ENCODE measurements at regions not wholly inside any gene's neighbourhood (a gene's known extent, or its start where the extent isn't known, plus 50 kb on each side); places are given as distances from the start of the nearest gene placed in this dataset.

- H3K4me3 ChIP-seq (ENCODE audit: control insufficient read depth, low read depth, low read length): no peak overlapping the region
- TF ChIP-seq CTCF (conservative IDR thresholded peaks at IDR 0.05; ENCODE audit: control insufficient read depth, insufficient read depth, low read depth, low read length): no peak
- DNase-seq (ENCODE audit: low read depth): no peak
Observed at GRCh38 chr7:25646726-25647413, 418.6 kb upstream of the NPVF start.

DNA sequence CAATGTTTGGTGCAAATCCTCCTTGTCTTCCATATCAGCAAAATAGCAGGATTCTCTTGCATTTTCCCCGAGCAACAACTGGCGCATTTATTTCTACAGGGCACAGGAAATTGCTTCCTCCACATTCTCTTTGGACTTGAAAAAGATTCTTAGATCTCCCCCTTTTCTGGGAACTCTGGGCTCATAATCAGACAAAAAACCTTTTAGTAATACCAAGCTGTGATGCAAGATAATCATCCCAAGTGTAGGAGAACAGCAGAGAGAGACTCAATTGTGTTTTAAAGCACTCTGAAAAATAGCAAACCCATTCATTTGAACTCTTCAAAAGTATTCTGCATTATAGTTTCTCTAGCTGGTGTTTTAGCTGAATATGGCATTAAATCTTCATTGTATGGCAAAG lies 419.6 kb upstream of the NPVF start:
- DNase-seq (ENCODE audit: low read depth): no peak
- TF ChIP-seq CTCF (conservative IDR thresholded peaks at IDR 0.05; ENCODE audit: control insufficient read depth, insufficient read depth, low read depth, low read length): no peak
- H3K4me3 ChIP-seq (ENCODE audit: control insufficient read depth, low read depth, low read length): no peak overlapping the region

GRCh38 chr7:25652366-25652765 lies 424.1 kb upstream of the NPVF start:
- no peak overlapping the region for H3K4me3 ChIP-seq (ENCODE audit: control insufficient read depth, low read depth, low read length)
- TF ChIP-seq CTCF (conservative IDR thresholded peaks at IDR 0.05; ENCODE audit: control insufficient read depth, insufficient read depth, low read depth, low read length): no peak
- no peak for DNase-seq (ENCODE audit: low read depth)

- H3K4me3 ChIP-seq (ENCODE audit: control insufficient read depth, low read depth, low read length): no peak overlapping the region
- TF ChIP-seq CTCF (conservative IDR thresholded peaks at IDR 0.05; ENCODE audit: control insufficient read depth, insufficient read depth, low read depth, low read length): no peak
- DNase-seq (ENCODE audit: low read depth): no peak
Observed at GRCh38 chr7:25653384-25653783, 425.1 kb upstream of the NPVF start.

DNA sequence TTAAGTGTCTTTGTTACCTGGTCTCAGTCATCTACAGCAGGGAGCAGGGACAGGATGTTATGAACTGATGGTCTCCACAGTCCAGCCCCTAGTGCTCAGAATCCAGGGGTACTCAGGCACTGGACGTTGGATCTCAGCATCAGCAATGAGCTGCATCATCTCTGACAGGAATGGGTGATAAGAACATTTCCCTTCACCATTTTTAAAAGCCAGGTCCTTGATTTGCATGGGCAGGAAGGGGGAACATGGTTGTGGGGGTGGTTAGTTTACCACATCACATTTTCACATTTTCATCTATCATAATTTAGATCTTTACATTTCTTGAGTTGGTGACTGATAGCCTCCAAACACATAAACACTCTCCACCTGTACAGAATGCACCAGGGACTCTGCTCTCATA lies 427.8 kb upstream of the NPVF start:
- H3K4me3 ChIP-seq (ENCODE audit: control insufficient read depth, low read depth, low read length): no peak overlapping the region
- TF ChIP-seq CTCF (conservative IDR thresholded peaks at IDR 0.05; ENCODE audit: control insufficient read depth, insufficient read depth, low read depth, low read length): no peak
- no peak for DNase-seq (ENCODE audit: low read depth)

DNA sequence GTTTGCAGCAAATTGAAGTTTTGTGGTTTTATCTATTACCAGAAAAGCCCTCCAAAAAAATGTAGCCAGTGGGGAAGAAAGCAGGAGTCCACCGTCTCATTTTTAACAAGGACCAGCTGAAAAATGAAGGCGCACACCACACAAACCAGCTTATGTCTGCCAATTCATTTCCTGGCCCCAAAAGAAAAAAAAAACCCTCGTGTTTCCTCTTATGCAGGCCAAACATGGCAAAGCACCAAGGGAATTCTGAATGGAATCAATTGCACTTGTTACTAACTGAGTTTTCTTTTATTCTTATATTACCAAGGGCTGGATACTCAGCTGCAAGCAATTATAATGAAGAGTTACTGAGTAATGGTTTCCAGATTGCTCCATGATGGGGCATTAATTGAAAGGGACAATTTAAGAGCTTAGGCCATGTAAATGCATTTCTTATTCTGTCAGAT lies 428.3 kb upstream of the NPVF start:
- DNase-seq (ENCODE audit: low read depth): peak; percentile 46
- H3K4me3 ChIP-seq (ENCODE audit: control insufficient read depth, low read depth, low read length): no peak overlapping the region
- TF ChIP-seq CTCF (conservative IDR thresholded peaks at IDR 0.05; ENCODE audit: control insufficient read depth, insufficient read depth, low read depth, low read length): no peak

- H3K4me3 ChIP-seq (ENCODE audit: control insufficient read depth, low read depth, low read length): no peak overlapping the region
- TF ChIP-seq CTCF (conservative IDR thresholded peaks at IDR 0.05; ENCODE audit: control insufficient read depth, insufficient read depth, low read depth, low read length): no peak
- DNase-seq (ENCODE audit: low read depth): no peak
Observed at GRCh38 chr7:25658375-25658774, 430.1 kb upstream of the NPVF start.
